ENCODE measurements at regions not wholly inside any gene's neighbourhood (a gene's known extent, or its start where the extent isn't known, plus 50 kb on each side); places are given as distances from the start of the nearest gene placed in this dataset.

GRCh38 chr1:68808351-68808750 lies 311.5 kb upstream of the DEPDC1 start:
- TF ChIP-seq CTCF (IDR thresholded peaks at IDR 0.05) (no peak), POLR2A (IDR thresholded peaks at IDR 0.05) (no peak)
